Hepatocyte (in vitro differentiated cells): ENCODE measurements at regions not wholly inside any gene's neighbourhood (a gene's known extent, or its start where the extent isn't known, plus 50 kb on each side); places are given as distances from the start of the nearest gene placed in this dataset.

ENCODE experiments used
- EZH2 ChIP-seq: fragments of 200-600 bp; sonication (generic); IDR thresholded peaks from 2 replicates; pipeline ENCODE4 v1.6.1; 2016; ENCODE audit warnings: antibody characterized with exemption, mild to moderate bottlenecking, borderline replicate concordance
- EZH2phosphoT487 ChIP-seq: fragments of 200-600 bp; sonication (generic); IDR thresholded peaks from one replicate; pipeline ENCODE4 v1.6.1; 2018; ENCODE audit warnings: antibody characterized with exemption, mild to moderate bottlenecking, low read depth, moderate library complexity; ENCODE audit not compliant: unreplicated experiment, severe bottlenecking
- TF ChIP-seq, protein P1 (sequence below): fragments of 200-600 bp; sonication (generic); IDR thresholded peaks from 2 replicates; pipeline ENCODE4 v1.5.1; 2016; ENCODE audit warnings: antibody characterized with exemption, mild to moderate bottlenecking; ENCODE audit not compliant: poor library complexity

DNA sequence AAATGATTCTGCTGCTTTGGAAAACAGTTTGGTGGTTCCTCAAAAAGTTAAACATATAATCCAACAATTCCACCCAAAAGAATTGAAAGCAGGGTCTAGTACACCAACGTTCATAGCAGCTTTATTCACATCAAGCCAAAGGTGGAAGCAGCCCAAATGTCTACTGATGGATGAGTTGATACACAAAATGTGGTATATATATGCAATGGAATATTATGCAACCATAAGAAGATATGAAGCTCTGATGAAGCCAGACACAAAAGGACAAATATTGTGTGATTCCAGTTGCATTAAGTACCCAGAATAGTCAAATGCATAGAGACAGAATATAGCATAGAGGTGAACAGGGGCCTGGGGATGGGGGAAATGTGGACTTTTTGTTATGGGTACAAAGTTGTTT is 269.3 kb downstream of the METTL4 start:
- TF ChIP-seq, protein P1, sequence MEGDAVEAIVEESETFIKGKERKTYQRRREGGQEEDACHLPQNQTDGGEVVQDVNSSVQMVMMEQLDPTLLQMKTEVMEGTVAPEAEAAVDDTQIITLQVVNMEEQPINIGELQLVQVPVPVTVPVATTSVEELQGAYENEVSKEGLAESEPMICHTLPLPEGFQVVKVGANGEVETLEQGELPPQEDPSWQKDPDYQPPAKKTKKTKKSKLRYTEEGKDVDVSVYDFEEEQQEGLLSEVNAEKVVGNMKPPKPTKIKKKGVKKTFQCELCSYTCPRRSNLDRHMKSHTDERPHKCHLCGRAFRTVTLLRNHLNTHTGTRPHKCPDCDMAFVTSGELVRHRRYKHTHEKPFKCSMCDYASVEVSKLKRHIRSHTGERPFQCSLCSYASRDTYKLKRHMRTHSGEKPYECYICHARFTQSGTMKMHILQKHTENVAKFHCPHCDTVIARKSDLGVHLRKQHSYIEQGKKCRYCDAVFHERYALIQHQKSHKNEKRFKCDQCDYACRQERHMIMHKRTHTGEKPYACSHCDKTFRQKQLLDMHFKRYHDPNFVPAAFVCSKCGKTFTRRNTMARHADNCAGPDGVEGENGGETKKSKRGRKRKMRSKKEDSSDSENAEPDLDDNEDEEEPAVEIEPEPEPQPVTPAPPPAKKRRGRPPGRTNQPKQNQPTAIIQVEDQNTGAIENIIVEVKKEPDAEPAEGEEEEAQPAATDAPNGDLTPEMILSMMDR = no peak
- TF ChIP-seq EZH2phosphoT487 = no peak
- no peak for TF ChIP-seq EZH2
